ENCODE measurements at regions not wholly inside any gene's neighbourhood (a gene's known extent, or its start where the extent isn't known, plus 50 kb on each side); places are given as distances from the start of the nearest gene placed in this dataset.

DNA sequence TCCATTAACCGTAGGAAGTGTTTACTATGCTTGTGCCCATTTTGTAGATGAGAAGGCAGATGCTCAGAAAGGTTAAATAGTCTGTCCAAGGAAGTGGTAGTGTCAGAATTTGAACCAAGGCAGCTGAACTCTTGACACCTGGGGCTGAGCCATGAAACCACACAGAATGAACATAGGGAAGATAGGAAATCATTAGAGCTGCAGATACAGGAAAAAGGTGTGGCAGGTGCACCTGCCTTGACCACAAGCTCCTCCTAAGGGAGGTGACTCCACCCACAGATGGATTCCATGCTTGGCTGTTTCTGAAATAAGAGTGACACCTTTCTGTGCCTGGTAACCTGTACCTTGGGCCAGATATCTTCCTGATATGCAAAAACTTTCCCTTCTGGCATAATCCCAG lies 69.9 kb upstream of the IGSF21 start:
- H3K4me3 ChIP-seq (replicated peaks in 1 of 2; ENCODE audit: low read depth in 1 of 2, low read length in 2 of 2): no peak overlapping the region
- ChIA-PET CTCF (no interaction called here), RAD21 (ENCODE audit: low non-redundant PET in 1 of 2, low total read pairs in 2 of 2, uncharacterized antibody in 2 of 2, unreplicated experiment in 2 of 2) (no interaction called here), POLR2A (no interaction called here)
- H3K9ac ChIP-seq (ENCODE audit: low read length): no peak overlapping the region
- H3K9me3 ChIP-seq (ENCODE audit: control insufficient read depth in 1 of 2, insufficient read depth in 1 of 2, low read depth in 1 of 2, low read length in 2 of 2): no peaks in the 10 kb centered on the region
- no peaks in the 10 kb centered on the region for H3K79me2 ChIP-seq (ENCODE audit: insufficient read depth, low read length)
- no TSS peak for BruUV-seq (replicated peaks)
- no peak for TF ChIP-seq CEBPB (IDR thresholded peaks at IDR 0.05; ENCODE audit: low read depth)
- TF ChIP-seq, protein P1, sequence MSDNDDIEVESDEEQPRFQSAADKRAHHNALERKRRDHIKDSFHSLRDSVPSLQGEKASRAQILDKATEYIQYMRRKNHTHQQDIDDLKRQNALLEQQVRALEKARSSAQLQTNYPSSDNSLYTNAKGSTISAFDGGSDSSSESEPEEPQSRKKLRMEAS (IDR thresholded peaks at IDR 0.05): no peak
- TF ChIP-seq POLR2A (IDR thresholded peaks at IDR 0.05; ENCODE audit: borderline replicate concordance, extremely low read depth, insufficient read depth, insufficient read length): no peak
- no peak for TF ChIP-seq POLR2AphosphoS5 (IDR thresholded peaks at IDR 0.05; ENCODE audit: low read depth, low read length)
- TF ChIP-seq CBX3 (IDR thresholded peaks at IDR 0.05; ENCODE audit: low read depth): no peak
- no peak for TF ChIP-seq ZFX (IDR thresholded peaks at IDR 0.05)
- TF ChIP-seq EGR1 (IDR thresholded peaks at IDR 0.05; ENCODE audit: low read depth): no peak
- no peak for TF ChIP-seq ZBTB33 (IDR thresholded peaks at IDR 0.05; ENCODE audit: extremely low read depth, insufficient replicate concordance, low read length)
- TF ChIP-seq CTCF (IDR thresholded peaks at IDR 0.05 in 2 of 3, conservative IDR thresholded peaks at IDR 0.05 in 1 of 3; ENCODE audit: borderline replicate concordance in 1 of 3, insufficient read depth in 1 of 3, low read depth in 2 of 3, low read length in 2 of 3): no peak
- TF ChIP-seq RAD21 (IDR thresholded peaks at IDR 0.05; ENCODE audit: low read depth): no peak
- no peak overlapping the region for H3K27ac ChIP-seq (ENCODE audit: low read depth, low read length)
- no peaks in the 10 kb centered on the region for H3K36me3 ChIP-seq (ENCODE audit: control insufficient read depth in 1 of 2, insufficient read depth in 2 of 2, low read length in 2 of 2)
- ATAC-seq (no peak), DNase-seq (ENCODE audit: low read depth, low spot score) (no peak)
- no peaks in the 10 kb centered on the region for H3K9me2 ChIP-seq (ENCODE audit: insufficient read depth)
- H3K4me1 ChIP-seq (ENCODE audit: control insufficient read depth in 1 of 2, insufficient read depth in 2 of 2, low read length in 2 of 2): no peaks in the 10 kb centered on the region
- no peaks in the 10 kb centered on the region for H4K20me1 ChIP-seq (ENCODE audit: insufficient read depth)
- no peak overlapping the region for H3K4me2 ChIP-seq (ENCODE audit: low read length)
- intact Hi-C loops (cut with micrococcal nuclease): no loop called here
- H2AFZ ChIP-seq (ENCODE audit: low read depth, low read length, poor library complexity, severe bottlenecking): no peak overlapping the region
- peaks cover 64% of the 10 kb centered on the region for H3K27me3 ChIP-seq (ENCODE audit: insufficient read depth, low read length)

Data from HCT116 (cell line).